AG09309 (cell line): ENCODE measurements at regions not wholly inside any gene's neighbourhood (a gene's known extent, or its start where the extent isn't known, plus 50 kb on each side); places are given as distances from the start of the nearest gene placed in this dataset.

Experiments used
- DNase-seq: peaks from one replicate; pipeline ENCODE4 v3.0.0-alpha.2; 2010; ENCODE audit warnings: low read depth
- H3K4me3 ChIP-seq: 2 replicates; pipeline ENCODE4 v1.5.1; 2011; ENCODE audit warnings: mild to moderate bottlenecking, low read depth, low read length, moderate library complexity; ENCODE audit not compliant: control insufficient read depth
- CTCF ChIP-seq: IDR thresholded peaks from 2 replicates; pipeline ENCODE4 v1.5.1; 2011; ENCODE audit warnings: mild to moderate bottlenecking, low read depth, low read length, inconsistent platforms; ENCODE audit not compliant: insufficient read depth, control insufficient read depth; ENCODE audit errors: missing control alignments

- no peak for DNase-seq
- TF ChIP-seq CTCF = no peak
- H3K4me3 ChIP-seq = no peak overlapping the region
Observed at GRCh38 chr4:127143460-127144195, 489.1 kb upstream of the INTU start.

GRCh38 chr4:127145006-127145540, 487.7 kb upstream of the INTU start:
- TF ChIP-seq CTCF = no peak
- H3K4me3 ChIP-seq = no peak overlapping the region
- DNase-seq = no peak

- H3K4me3 ChIP-seq = no peak overlapping the region
- TF ChIP-seq CTCF = no peak
- DNase-seq = no peak
Observed at GRCh38 chr4:127148165-127148564, 484.6 kb upstream of the INTU start.

GRCh38 chr4:127149086-127149485, 483.7 kb upstream of the INTU start:
- no peak for TF ChIP-seq CTCF
- DNase-seq = no peak
- no peak overlapping the region for H3K4me3 ChIP-seq

- no peak for TF ChIP-seq CTCF
- DNase-seq = no peak
Observed at GRCh38 chr4:127151941-127152340, 480.8 kb upstream of the INTU start.

GRCh38 chr4:127155116-127155515, 477.6 kb upstream of the INTU start:
- TF ChIP-seq CTCF = no peak
- no peak for DNase-seq
- no peak overlapping the region for H3K4me3 ChIP-seq

More at GRCh38 chr4:127151941-127152340, 480.8 kb upstream of the INTU start:
- H3K4me3 ChIP-seq = no peak overlapping the region

- no peak for TF ChIP-seq CTCF
- no peak for DNase-seq
- H3K4me3 ChIP-seq = no peak overlapping the region
Observed at GRCh38 chr4:127155555-127155954, 477.2 kb upstream of the INTU start.
